Upper lobe of left lung (tissue), 4 donors: ENCODE measurements at regions not wholly inside any gene's neighbourhood (a gene's known extent, or its start where the extent isn't known, plus 50 kb on each side); places are given as distances from the start of the nearest gene placed in this dataset.

Experiments used
- CTCF ChIP-seq, 6 experiments: fragments of 450-650 bp in 4 of 6; fragments of 200-600 bp in 2 of 6; sonication (generic) in 2 of 6; IDR thresholded peaks; one replicate each; pipeline ENCODE4 v1.5.1; 2016 to 2019; ENCODE audit warnings: antibody characterized with exemption in 6 of 6
- EP300 ChIP-seq, 4 donors: sonication (generic); formaldehyde crosslinking; IDR thresholded peaks; one replicate each; pipeline ENCODE4 v1.5.1; 2017; ENCODE audit warnings: antibody characterized with exemption in 4 of 4, control low read depth in 2 of 4
- POLR2A ChIP-seq, 4 donors: fragments of 450-650 bp; IDR thresholded peaks; one replicate each; pipeline ENCODE4 v1.5.1; 2016 to 2017; ENCODE audit warnings: antibody characterized with exemption in 4 of 4, mild to moderate bottlenecking in 2 of 4
- POLR2AphosphoS5 ChIP-seq, 2 donors: sonication (generic); formaldehyde crosslinking; IDR thresholded peaks; one replicate each; pipeline ENCODE4 v1.5.1; 2017; ENCODE audit warnings: antibody characterized with exemption in 2 of 2

DNA sequence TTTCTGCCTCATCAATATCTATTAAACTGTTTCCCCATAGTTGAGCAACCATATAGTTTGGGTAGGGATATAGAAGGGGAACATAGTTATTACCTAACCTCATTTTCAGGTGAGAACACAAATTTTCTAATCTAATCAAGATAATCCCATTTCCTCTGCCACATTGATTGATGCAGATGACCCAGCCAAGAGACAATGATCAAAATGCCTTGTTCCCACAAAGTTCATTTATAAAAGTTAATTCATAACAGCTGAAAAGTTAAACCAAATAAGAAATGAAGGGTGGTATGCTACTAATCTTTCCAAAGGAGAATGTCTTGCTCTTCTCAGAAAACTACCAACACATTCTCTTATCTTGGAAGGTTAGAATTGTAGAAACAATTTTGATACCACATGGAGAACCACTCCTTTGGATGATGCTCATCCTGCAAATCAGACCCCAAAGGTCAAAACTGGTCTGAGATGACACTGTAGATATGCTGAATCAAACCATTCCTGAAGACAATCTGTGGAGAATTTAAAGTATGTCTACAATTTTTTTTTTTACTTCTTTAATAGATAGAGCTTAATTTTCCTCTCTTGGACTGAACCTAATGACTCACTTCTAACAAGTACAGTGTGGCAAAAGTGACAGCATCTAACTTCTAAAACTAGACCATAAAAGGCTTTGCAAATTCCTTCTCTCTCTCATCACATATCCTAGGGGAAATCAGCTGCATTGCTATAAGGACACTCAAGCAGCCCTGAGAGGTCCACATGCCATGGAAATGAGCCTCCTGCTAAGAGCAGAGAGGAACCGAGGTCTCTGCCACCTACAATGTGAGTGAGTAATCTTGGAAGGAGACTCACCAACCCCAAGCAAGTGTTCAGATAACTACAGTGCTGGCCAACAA, 586.7 kb upstream of the TUSC1 start:
- no peak for TF ChIP-seq POLR2A (IDR thresholded peaks at IDR 0.05)
- TF ChIP-seq CTCF (IDR thresholded peaks at IDR 0.05) = no peak
- no peak for TF ChIP-seq EP300 (IDR thresholded peaks at IDR 0.05)
- TF ChIP-seq POLR2AphosphoS5 (IDR thresholded peaks at IDR 0.05) = no peak
